ENCODE measurements at regions not wholly inside any gene's neighbourhood (a gene's known extent, or its start where the extent isn't known, plus 50 kb on each side); places are given as distances from the start of the nearest gene placed in this dataset.
"Not testable (repeated sequence)": the region's sequence is repeated elsewhere in the genome, so short reads cannot be mapped to it uniquely, and the experiment has no call there.

- Mint-ChIP-seq H3K36me3 (ENCODE audit: low read depth) (no peaks in the 10 kb centered on the region; the same call in 2 of the 3 replicates), H3K4me1 (no peaks in the 10 kb centered on the region), H3K27me3 (ENCODE audit: insufficient read depth, low read depth, poor library complexity) (no peaks in the 10 kb centered on the region), H3K4me3 (no peak overlapping the region), H3K9me3 (no peaks in the 10 kb centered on the region; the same call in 2 of the 3 replicates), H3K27ac (no peak overlapping the region)
- Histone ChIP-seq H3K4me1 (ENCODE audit: insufficient read depth) (no peaks in the 10 kb centered on the region), H2AFZ (no peak overlapping the region), H3K4me3 (no peak overlapping the region), H4K20me1 (replicated peaks; ENCODE audit: insufficient read depth) (no peaks in the 10 kb centered on the region; the same call in 1 of the 2 replicates), H3F3A (replicated peaks; ENCODE audit: low read depth) (no peaks in the 10 kb centered on the region), H3K9me2 (ENCODE audit: insufficient read depth) (no peaks in the 10 kb centered on the region), H3K36me3 (ENCODE audit: insufficient read depth) (no peaks in the 10 kb centered on the region), H3K79me2 (replicated peaks; ENCODE audit: insufficient read depth) (no peaks in the 10 kb centered on the region), H3K4me2 (no peak overlapping the region), H3K27ac (ENCODE audit: low read depth) (no peak overlapping the region), H3K27me3 (ENCODE audit: insufficient read depth) (no peaks in the 10 kb centered on the region)
- no peak for TF ChIP-seq CTCF (conservative IDR thresholded peaks at IDR 0.05; ENCODE audit: low read depth in 2 of 2)
- no peak for TF ChIP-seq ZNF462 (CRISPR knock-in tag; IDR thresholded peaks at IDR 0.05)
- no peak for TF ChIP-seq STAT1 (IDR thresholded peaks at IDR 0.05; ENCODE audit: unreplicated experiment)
- no peak for TF ChIP-seq NANOG (IDR thresholded peaks at IDR 0.05; ENCODE audit: borderline replicate concordance)
- no peak for TF ChIP-seq REST (IDR thresholded peaks at IDR 0.05; ENCODE audit: unreplicated experiment)
- no peak for TF ChIP-seq EZH2phosphoT487 (IDR thresholded peaks at IDR 0.05; ENCODE audit: unreplicated experiment)
- TF ChIP-seq JUNB (IDR thresholded peaks at IDR 0.05; ENCODE audit: unreplicated experiment), result no peak
- TF ChIP-seq POLR2AphosphoS5 (IDR thresholded peaks at IDR 0.05; ENCODE audit: low read depth), result no peak
- no peak for TF ChIP-seq EZH2 (IDR thresholded peaks at IDR 0.05; ENCODE audit: low read depth, unreplicated experiment)
- TF ChIP-seq ZNF331 (CRISPR knock-in tag; IDR thresholded peaks at IDR 0.05; ENCODE audit: low read depth), result no peak
- no peak for TF ChIP-seq ZNF114 (CRISPR knock-in tag; IDR thresholded peaks at IDR 0.05)
- TF ChIP-seq CREB1 (CRISPR knock-in tag; IDR thresholded peaks at IDR 0.05; ENCODE audit: low read depth), result no peak
- ATAC-seq (no peak), DNase-seq (ENCODE audit: low spot score) (no peak)
Measured at GRCh38 chr18:39448942-39449341, 1883.3 kb upstream of the CELF4 start.

DNA sequence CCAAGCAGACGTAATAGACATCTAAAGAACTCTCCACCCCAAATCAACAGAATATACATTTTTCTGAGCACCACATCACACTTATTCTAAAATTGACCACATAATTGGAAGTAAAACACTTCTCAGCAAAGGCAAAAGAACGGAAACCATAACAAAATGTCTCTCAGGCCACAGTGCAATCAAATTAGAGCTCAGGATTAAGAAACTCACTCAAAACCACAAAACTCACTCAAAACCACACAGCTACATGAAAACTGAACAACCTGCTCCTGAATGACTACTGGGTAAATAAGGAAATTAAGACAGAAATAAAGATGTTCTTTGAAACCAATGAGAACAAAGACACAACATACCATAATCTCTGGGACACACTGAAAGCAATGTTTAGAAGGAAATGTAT, 1879.4 kb upstream of the CELF4 start:
- not testable (repeated sequence) for ATAC-seq; DNase-seq (ENCODE audit: low spot score); H3F3A ChIP-seq (replicated peaks; ENCODE audit: low read depth); H3K27me3 ChIP-seq (ENCODE audit: insufficient read depth); H2AFZ ChIP-seq; H3K36me3 Mint-ChIP-seq (ENCODE audit: low read depth); H3K4me3 Mint-ChIP-seq; H3K27ac Mint-ChIP-seq; H3K4me3 ChIP-seq; H3K4me2 ChIP-seq; H3K4me1 Mint-ChIP-seq; H3K9me2 ChIP-seq (ENCODE audit: insufficient read depth); H3K79me2 ChIP-seq (replicated peaks; ENCODE audit: insufficient read depth); H3K27ac ChIP-seq (ENCODE audit: low read depth); H3K9me3 Mint-ChIP-seq; H3K36me3 ChIP-seq (ENCODE audit: insufficient read depth); H4K20me1 ChIP-seq (replicated peaks; ENCODE audit: insufficient read depth); H3K27me3 Mint-ChIP-seq (ENCODE audit: insufficient read depth, low read depth, poor library complexity)
- H3K4me1 ChIP-seq (ENCODE audit: insufficient read depth), result peaks cover 13% of the 10 kb centered on the region; the same call in 1 of the 2 replicates

Measured in GM23338 (cell line).